Neural cell (in vitro differentiated cells): ENCODE measurements at regions not wholly inside any gene's neighbourhood (a gene's known extent, or its start where the extent isn't known, plus 50 kb on each side); places are given as distances from the start of the nearest gene placed in this dataset.

ENCODE experiments used
- EZH2 ChIP-seq: fragments of 200-600, 300-800 bp; shearing (Covaris generic), sonication (generic); IDR thresholded peaks from 2 replicates; pipeline ENCODE4 v1.6.1; 2014; ENCODE audit warnings: antibody characterized with exemption, low read length, borderline replicate concordance, mild to moderate bottlenecking; ENCODE audit not compliant: insufficient read depth, poor library complexity, severe bottlenecking
- TF ChIP-seq, protein P1 (sequence below): fragments of 450-650 bp; IDR thresholded peaks from 2 replicates; pipeline ENCODE4 v1.5.1; 2014; ENCODE audit warnings: antibody characterized with exemption, mild to moderate bottlenecking, moderate library complexity; ENCODE audit not compliant: poor library complexity, severe bottlenecking

- TF ChIP-seq, protein P1, sequence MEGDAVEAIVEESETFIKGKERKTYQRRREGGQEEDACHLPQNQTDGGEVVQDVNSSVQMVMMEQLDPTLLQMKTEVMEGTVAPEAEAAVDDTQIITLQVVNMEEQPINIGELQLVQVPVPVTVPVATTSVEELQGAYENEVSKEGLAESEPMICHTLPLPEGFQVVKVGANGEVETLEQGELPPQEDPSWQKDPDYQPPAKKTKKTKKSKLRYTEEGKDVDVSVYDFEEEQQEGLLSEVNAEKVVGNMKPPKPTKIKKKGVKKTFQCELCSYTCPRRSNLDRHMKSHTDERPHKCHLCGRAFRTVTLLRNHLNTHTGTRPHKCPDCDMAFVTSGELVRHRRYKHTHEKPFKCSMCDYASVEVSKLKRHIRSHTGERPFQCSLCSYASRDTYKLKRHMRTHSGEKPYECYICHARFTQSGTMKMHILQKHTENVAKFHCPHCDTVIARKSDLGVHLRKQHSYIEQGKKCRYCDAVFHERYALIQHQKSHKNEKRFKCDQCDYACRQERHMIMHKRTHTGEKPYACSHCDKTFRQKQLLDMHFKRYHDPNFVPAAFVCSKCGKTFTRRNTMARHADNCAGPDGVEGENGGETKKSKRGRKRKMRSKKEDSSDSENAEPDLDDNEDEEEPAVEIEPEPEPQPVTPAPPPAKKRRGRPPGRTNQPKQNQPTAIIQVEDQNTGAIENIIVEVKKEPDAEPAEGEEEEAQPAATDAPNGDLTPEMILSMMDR: no peak
- TF ChIP-seq EZH2: no peak
These were observed 162.7 kb upstream of the COL3A1 start for GRCh38 chr2:188811522-188811921.
